Natural killer cell (primary cell): ENCODE measurements at regions not wholly inside any gene's neighbourhood (a gene's known extent, or its start where the extent isn't known, plus 50 kb on each side); places are given as distances from the start of the nearest gene placed in this dataset.

ENCODE experiments used
- ATAC-seq, 3 donors: fragments of 150-1000 bp in 2 of 3; fragments of 200-7000 bp in 1 of 3; cut with Tn5 transposase; 1 replicate in 1 of 3; 2 replicates in 2 of 3; pipeline ENCODE4 v1.10.0; 2021; ENCODE audit warnings: mild to moderate bottlenecking in 2 of 3, moderate library complexity in 2 of 3
- DNase-seq, 2 donors: peaks; one replicate each; pipeline versions ENCODE4 v3.0.0 to v3.0.0-alpha.2; 2013 to 2021; ENCODE audit warnings: mixed read lengths in 1 of 2
- H3K27ac ChIP-seq: one replicate; pipeline ENCODE4 v1.5.1; 2013; ENCODE audit warnings: mild to moderate bottlenecking, low read length
- H3K27me3 ChIP-seq: one replicate; pipeline ENCODE4 v1.6.1; 2013; ENCODE audit warnings: low read length; ENCODE audit not compliant: control insufficient read depth, insufficient read depth
- H3K36me3 ChIP-seq: one replicate; pipeline ENCODE4 v1.6.1; 2013; ENCODE audit warnings: low read length; ENCODE audit not compliant: control insufficient read depth, insufficient read depth
- H3K4me1 ChIP-seq: one replicate; pipeline ENCODE4 v1.6.1; 2013; ENCODE audit warnings: low read length; ENCODE audit not compliant: control insufficient read depth, insufficient read depth
- H3K4me3 ChIP-seq: one replicate; pipeline ENCODE4 v1.5.1; 2013; ENCODE audit warnings: low read length
- H3K9me3 ChIP-seq: one replicate; pipeline ENCODE4 v1.6.1; 2013; ENCODE audit warnings: low read length; ENCODE audit not compliant: control insufficient read depth, insufficient read depth
- H3K27ac Mint-ChIP-seq, 2 donors: one replicate each; pipeline ENCODE4 v1.8.0; 2022; ENCODE audit warnings: mild to moderate bottlenecking in 2 of 2, mixed read lengths in 2 of 2, moderate library complexity in 1 of 2
- H3K27me3 Mint-ChIP-seq, 2 donors: one replicate each; pipeline ENCODE4 v1.8.0; 2022; ENCODE audit warnings: low read depth in 2 of 2, mixed read lengths in 2 of 2
- H3K36me3 Mint-ChIP-seq: one replicate; pipeline ENCODE4 v1.8.0; 2022; ENCODE audit warnings: mixed read lengths
- H3K4me1 Mint-ChIP-seq, 2 donors: one replicate each; pipeline ENCODE4 v1.8.0; 2022; ENCODE audit warnings: mixed read lengths in 2 of 2
- H3K4me3 Mint-ChIP-seq: one replicate; pipeline ENCODE4 v1.8.0; 2022; ENCODE audit warnings: mild to moderate bottlenecking, moderate library complexity, mixed read lengths
- H3K9me3 Mint-ChIP-seq, 2 donors: one replicate each; pipeline ENCODE4 v1.8.0; 2022; ENCODE audit warnings: mixed read lengths in 2 of 2
- CTCF ChIP-seq: fragments of 200-600 bp; IDR thresholded peaks from one replicate; pipeline ENCODE4 v1.8.0; 2022; ENCODE audit warnings: antibody characterized with exemption
- WGBS: methylation state at CpG from one replicate; pipeline ENCODE4 v1.1.7; 2013; ENCODE audit warnings: missing lambda C conversion rate; ENCODE audit not compliant: insufficient coverage; 5-methylcytosine and 5-hydroxymethylcytosine counted together
- intact Hi-C: fragments of 100-400 bp; cut with micrococcal nuclease; formaldehyde crosslinking; loops from one replicate; pipeline ENCODE4 v1.14.2; 2022

GRCh38 chr6:120237221-120237620 lies 887.7 kb upstream of the MAN1A1 start:
- no peak overlapping the region for H3K4me3 ChIP-seq
- no peak for ATAC-seq
- intact Hi-C loops: no loop called here
- H3K36me3 Mint-ChIP-seq: no peaks in the 10 kb centered on the region
- H3K4me1 Mint-ChIP-seq: no peaks in the 10 kb centered on the region
- no peaks in the 10 kb centered on the region for H3K27me3 Mint-ChIP-seq
- DNase-seq: no peak
- no CpG with 5 or more reads among the region's 1 CpG for WGBS
- H3K4me3 Mint-ChIP-seq: no peak overlapping the region
- H3K27me3 ChIP-seq: no peaks in the 10 kb centered on the region
- H3K9me3 Mint-ChIP-seq: peaks cover 12 to 14% of the 10 kb centered on the region in 2 donors
- H3K27ac ChIP-seq: no peak overlapping the region
- no peaks in the 10 kb centered on the region for H3K4me1 ChIP-seq
- H3K36me3 ChIP-seq: no peaks in the 10 kb centered on the region
- no peak overlapping the region for H3K27ac Mint-ChIP-seq
- H3K9me3 ChIP-seq: peaks cover 10% of the 10 kb centered on the region
- no peak for TF ChIP-seq CTCF

- DNase-seq (no peak), ATAC-seq (no peak)
- Mint-ChIP-seq H3K27me3 (no peaks in the 10 kb centered on the region), H3K4me3 (no peak overlapping the region), H3K27ac (no peak overlapping the region), H3K4me1 (no peaks in the 10 kb centered on the region), H3K36me3 (no peaks in the 10 kb centered on the region), H3K9me3 (peaks cover 10 to 12% of the 10 kb centered on the region in 2 donors)
- no peak for TF ChIP-seq CTCF
- H3K27ac ChIP-seq: no peak overlapping the region
- H3K36me3 ChIP-seq: no peaks in the 10 kb centered on the region
- no peak overlapping the region for H3K4me3 ChIP-seq
- H3K4me1 ChIP-seq: no peaks in the 10 kb centered on the region
- peaks cover 19% of the 10 kb centered on the region for H3K9me3 ChIP-seq
- no peaks in the 10 kb centered on the region for H3K27me3 ChIP-seq
- intact Hi-C loops: no loop called here
Measured at GRCh38 chr6:120230008-120230407, 880.4 kb upstream of the MAN1A1 start.

- DNase-seq (no peak), ATAC-seq (no peak)
- WGBS: 80% methylated on average over 4 of the region's 4 CpGs
- Histone ChIP-seq H3K4me3 (no peak overlapping the region), H3K4me1 (no peaks in the 10 kb centered on the region), H3K27me3 (no peaks in the 10 kb centered on the region), H3K9me3 (peaks cover 10% of the 10 kb centered on the region), H3K27ac (no peak overlapping the region), H3K36me3 (no peaks in the 10 kb centered on the region)
- H3K27ac Mint-ChIP-seq: no peak overlapping the region
- intact Hi-C loops: no loop called here
- H3K4me3 Mint-ChIP-seq: no peak overlapping the region
- H3K9me3 Mint-ChIP-seq: peaks cover 7 to 8% of the 10 kb centered on the region in 2 donors
- no peaks in the 10 kb centered on the region for H3K4me1 Mint-ChIP-seq
- no peaks in the 10 kb centered on the region for H3K36me3 Mint-ChIP-seq
- TF ChIP-seq CTCF: no peak
- no peaks in the 10 kb centered on the region for H3K27me3 Mint-ChIP-seq
Measured at GRCh38 chr6:120228297-120228696, 878.7 kb upstream of the MAN1A1 start.

- H3K4me3 Mint-ChIP-seq: no peak overlapping the region
- 83% methylated on average over 1 of the region's 1 CpG for WGBS
Measured at GRCh38 chr6:120219339-120219738, 869.8 kb upstream of the MAN1A1 start.

More at GRCh38 chr6:120219339-120219738, 869.8 kb upstream of the MAN1A1 start:
- Mint-ChIP-seq H3K4me1 (no peaks in the 10 kb centered on the region), H3K9me3 (peaks cover 7 to 20% of the 10 kb centered on the region in 2 donors), H3K27me3 (no peaks in the 10 kb centered on the region), H3K36me3 (no peaks in the 10 kb centered on the region), H3K27ac (no peak overlapping the region)
- no peak for ATAC-seq
- Histone ChIP-seq H3K36me3 (no peaks in the 10 kb centered on the region), H3K27ac (no peak overlapping the region), H3K27me3 (no peaks in the 10 kb centered on the region), H3K9me3 (no peaks in the 10 kb centered on the region), H3K4me3 (no peak overlapping the region), H3K4me1 (no peaks in the 10 kb centered on the region)
- intact Hi-C loops: no loop called here
- DNase-seq: no peak
- no peak for TF ChIP-seq CTCF
